ENCODE measurements at regions not wholly inside any gene's neighbourhood (a gene's known extent, or its start where the extent isn't known, plus 50 kb on each side); places are given as distances from the start of the nearest gene placed in this dataset.

- ChIA-PET CTCF (interaction anchor here (0.6 kb wide), 1 partner anchor 235 kb away, joined by 3 read pairs; no protein-coding TSS in a partner anchor), POLR2A (interaction anchor here (0.6 kb wide), 1 partner anchor 64 kb away, joined by 3 read pairs; no protein-coding TSS in a partner anchor)
- peaks cover 21% of the 10 kb centered on the region for H3K4me1 Mint-ChIP-seq (ENCODE audit: insufficient read depth, unreplicated experiment)
- no peaks in the 10 kb centered on the region for H3K36me3 Mint-ChIP-seq (ENCODE audit: insufficient read depth, unreplicated experiment)
- BruUV-seq (replicated peaks) = no TSS peak
- no peaks in the 10 kb centered on the region for H3K9me3 Mint-ChIP-seq (ENCODE audit: unreplicated experiment)
- no peak overlapping the region for H3K4me3 Mint-ChIP-seq (ENCODE audit: unreplicated experiment)
- H3K27me3 Mint-ChIP-seq (ENCODE audit: insufficient read depth, unreplicated experiment) = no peaks in the 10 kb centered on the region
- peak; percentile 30 for DNase-seq (ENCODE audit: unreplicated experiment)
- intact Hi-C loops (cut with micrococcal nuclease) = no loop called here
- H3K27ac Mint-ChIP-seq (ENCODE audit: low read depth, unreplicated experiment) = peak overlapping the region; percentile 2
- TF ChIP-seq, protein P1, sequence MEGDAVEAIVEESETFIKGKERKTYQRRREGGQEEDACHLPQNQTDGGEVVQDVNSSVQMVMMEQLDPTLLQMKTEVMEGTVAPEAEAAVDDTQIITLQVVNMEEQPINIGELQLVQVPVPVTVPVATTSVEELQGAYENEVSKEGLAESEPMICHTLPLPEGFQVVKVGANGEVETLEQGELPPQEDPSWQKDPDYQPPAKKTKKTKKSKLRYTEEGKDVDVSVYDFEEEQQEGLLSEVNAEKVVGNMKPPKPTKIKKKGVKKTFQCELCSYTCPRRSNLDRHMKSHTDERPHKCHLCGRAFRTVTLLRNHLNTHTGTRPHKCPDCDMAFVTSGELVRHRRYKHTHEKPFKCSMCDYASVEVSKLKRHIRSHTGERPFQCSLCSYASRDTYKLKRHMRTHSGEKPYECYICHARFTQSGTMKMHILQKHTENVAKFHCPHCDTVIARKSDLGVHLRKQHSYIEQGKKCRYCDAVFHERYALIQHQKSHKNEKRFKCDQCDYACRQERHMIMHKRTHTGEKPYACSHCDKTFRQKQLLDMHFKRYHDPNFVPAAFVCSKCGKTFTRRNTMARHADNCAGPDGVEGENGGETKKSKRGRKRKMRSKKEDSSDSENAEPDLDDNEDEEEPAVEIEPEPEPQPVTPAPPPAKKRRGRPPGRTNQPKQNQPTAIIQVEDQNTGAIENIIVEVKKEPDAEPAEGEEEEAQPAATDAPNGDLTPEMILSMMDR (IDR thresholded peaks at IDR 0.05; ENCODE audit: unreplicated experiment) = no peak
Observed at GRCh38 chr12:28958553-28959195, 190.4 kb upstream of the FAR2 start.

- Mint-ChIP-seq H3K36me3 (ENCODE audit: insufficient read depth, unreplicated experiment) (no peaks in the 10 kb centered on the region), H3K9me3 (ENCODE audit: unreplicated experiment) (no peaks in the 10 kb centered on the region), H3K4me3 (ENCODE audit: unreplicated experiment) (no peak overlapping the region), H3K27me3 (ENCODE audit: insufficient read depth, unreplicated experiment) (no peaks in the 10 kb centered on the region), H3K4me1 (ENCODE audit: insufficient read depth, unreplicated experiment) (peaks cover 21% of the 10 kb centered on the region), H3K27ac (ENCODE audit: low read depth, unreplicated experiment) (no peak overlapping the region)
- CTCF ChIA-PET = no interaction called here
- no TSS peak for BruUV-seq (replicated peaks)
- DNase-seq (ENCODE audit: unreplicated experiment) = no peak
- TF ChIP-seq, protein P1 (IDR thresholded peaks at IDR 0.05; ENCODE audit: unreplicated experiment) = no peak
- POLR2A ChIA-PET = no interaction called here
- intact Hi-C loops (cut with micrococcal nuclease) = loop anchor here (10.0 kb wide), 1 partner anchor 1227 kb away; no protein-coding TSS in a partner anchor
Observed at GRCh38 chr12:28961948-28962384, 187.1 kb upstream of the FAR2 start.

DNA sequence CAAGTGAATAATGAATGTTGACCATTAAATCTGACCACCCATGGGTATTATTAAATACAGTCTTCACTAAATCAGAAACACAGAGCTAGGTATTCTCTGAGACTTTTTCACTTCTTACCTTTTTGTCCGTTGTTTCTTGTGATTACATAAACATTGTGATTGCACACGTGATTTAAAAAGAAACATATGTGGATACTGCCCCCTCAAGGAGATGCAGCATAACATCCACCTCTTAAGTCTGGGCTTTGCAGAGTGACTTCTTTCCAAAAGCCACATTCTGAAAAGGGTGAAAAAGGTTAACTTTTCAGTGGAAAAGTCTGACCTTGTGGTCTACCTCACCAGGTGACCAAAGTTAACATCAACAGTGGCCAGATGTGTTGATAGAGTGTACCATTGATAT, 185.5 kb upstream of the FAR2 start:
- no TSS peak for BruUV-seq (replicated peaks)
- DNase-seq (ENCODE audit: unreplicated experiment) = peak; percentile 49

More for the DNA sequence above, 185.5 kb upstream of the FAR2 start:
- TF ChIP-seq, protein P1 (IDR thresholded peaks at IDR 0.05; ENCODE audit: unreplicated experiment) = peak; percentile 48
- Mint-ChIP-seq H3K36me3 (ENCODE audit: insufficient read depth, unreplicated experiment) (no peaks in the 10 kb centered on the region), H3K4me3 (ENCODE audit: unreplicated experiment) (no peak overlapping the region), H3K27me3 (ENCODE audit: insufficient read depth, unreplicated experiment) (no peaks in the 10 kb centered on the region), H3K9me3 (ENCODE audit: unreplicated experiment) (no peaks in the 10 kb centered on the region), H3K27ac (ENCODE audit: low read depth, unreplicated experiment) (no peak overlapping the region), H3K4me1 (ENCODE audit: insufficient read depth, unreplicated experiment) (peaks cover 20% of the 10 kb centered on the region)
- ChIA-PET CTCF (interaction anchor here (0.7 to 2.1 kb wide), 18 partner anchors 9 to 1231 kb away, joined by 3 to 9 read pairs (median 3); no protein-coding TSS in a partner anchor), POLR2A (interaction anchor here (0.6 to 1.6 kb wide), 2 partner anchors 204 to 772 kb away, joined by 3 to 4 read pairs; no protein-coding TSS in a partner anchor)
- intact Hi-C loops (cut with micrococcal nuclease) = loop anchor here (1.0 to 10.0 kb wide), 2 partner anchors 994 to 1229 kb away; no protein-coding TSS in a partner anchor

Data from MCF 10A (cell line).